ENCODE measurements at regions not wholly inside any gene's neighbourhood (a gene's known extent, or its start where the extent isn't known, plus 50 kb on each side); places are given as distances from the start of the nearest gene placed in this dataset.
"Not testable (repeated sequence)": the region's sequence is repeated elsewhere in the genome, so short reads cannot be mapped to it uniquely, and the experiment has no call there.

DNA sequence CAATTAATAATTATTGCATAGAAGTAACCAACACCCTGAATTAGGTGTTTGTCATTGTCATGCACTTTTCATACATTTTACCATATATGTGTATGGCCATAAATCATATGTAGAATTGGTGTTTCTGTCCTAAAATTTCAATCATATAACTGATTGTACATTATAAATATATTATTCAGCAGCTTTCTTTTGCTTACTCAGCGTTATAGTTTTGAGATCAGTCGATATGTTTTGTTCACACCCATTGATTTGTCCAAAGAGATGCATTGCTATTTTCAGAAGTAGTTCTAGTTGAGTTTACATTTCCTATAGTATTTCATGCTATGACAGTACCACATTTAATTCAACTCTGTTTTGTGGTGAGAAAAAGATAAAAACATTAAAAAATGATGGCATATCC lies 50.5 kb upstream of the PARP4 start:
- TF ChIP-seq, protein P1, sequence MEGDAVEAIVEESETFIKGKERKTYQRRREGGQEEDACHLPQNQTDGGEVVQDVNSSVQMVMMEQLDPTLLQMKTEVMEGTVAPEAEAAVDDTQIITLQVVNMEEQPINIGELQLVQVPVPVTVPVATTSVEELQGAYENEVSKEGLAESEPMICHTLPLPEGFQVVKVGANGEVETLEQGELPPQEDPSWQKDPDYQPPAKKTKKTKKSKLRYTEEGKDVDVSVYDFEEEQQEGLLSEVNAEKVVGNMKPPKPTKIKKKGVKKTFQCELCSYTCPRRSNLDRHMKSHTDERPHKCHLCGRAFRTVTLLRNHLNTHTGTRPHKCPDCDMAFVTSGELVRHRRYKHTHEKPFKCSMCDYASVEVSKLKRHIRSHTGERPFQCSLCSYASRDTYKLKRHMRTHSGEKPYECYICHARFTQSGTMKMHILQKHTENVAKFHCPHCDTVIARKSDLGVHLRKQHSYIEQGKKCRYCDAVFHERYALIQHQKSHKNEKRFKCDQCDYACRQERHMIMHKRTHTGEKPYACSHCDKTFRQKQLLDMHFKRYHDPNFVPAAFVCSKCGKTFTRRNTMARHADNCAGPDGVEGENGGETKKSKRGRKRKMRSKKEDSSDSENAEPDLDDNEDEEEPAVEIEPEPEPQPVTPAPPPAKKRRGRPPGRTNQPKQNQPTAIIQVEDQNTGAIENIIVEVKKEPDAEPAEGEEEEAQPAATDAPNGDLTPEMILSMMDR (IDR thresholded peaks at IDR 0.05; ENCODE audit: borderline replicate concordance, insufficient read depth, low read depth, low read length): no peak
- H3K4me3 ChIP-seq (ENCODE audit: low read depth, low read length): no peak overlapping the region

DNA sequence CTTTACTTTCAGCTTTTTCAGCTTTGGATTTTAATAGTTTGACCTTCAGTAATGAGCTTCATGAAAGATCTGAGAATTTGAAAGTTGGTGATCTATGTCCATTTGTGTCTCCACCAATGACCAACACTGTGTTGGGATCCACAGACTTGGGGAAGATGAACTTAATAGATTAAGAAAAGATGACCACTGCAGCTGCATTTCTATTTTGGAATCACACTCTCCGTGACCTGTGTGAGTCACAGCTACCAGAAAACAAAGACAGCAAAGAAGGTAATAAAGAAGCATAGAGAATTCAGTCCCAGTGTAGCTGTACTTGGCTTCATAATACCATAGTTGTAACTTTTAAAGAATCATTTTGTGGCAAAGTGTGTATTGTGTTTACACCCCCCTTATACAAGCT lies 51.4 kb upstream of the PARP4 start:
- not testable (repeated sequence) for H3K4me3 ChIP-seq (ENCODE audit: low read depth, low read length)

DNA sequence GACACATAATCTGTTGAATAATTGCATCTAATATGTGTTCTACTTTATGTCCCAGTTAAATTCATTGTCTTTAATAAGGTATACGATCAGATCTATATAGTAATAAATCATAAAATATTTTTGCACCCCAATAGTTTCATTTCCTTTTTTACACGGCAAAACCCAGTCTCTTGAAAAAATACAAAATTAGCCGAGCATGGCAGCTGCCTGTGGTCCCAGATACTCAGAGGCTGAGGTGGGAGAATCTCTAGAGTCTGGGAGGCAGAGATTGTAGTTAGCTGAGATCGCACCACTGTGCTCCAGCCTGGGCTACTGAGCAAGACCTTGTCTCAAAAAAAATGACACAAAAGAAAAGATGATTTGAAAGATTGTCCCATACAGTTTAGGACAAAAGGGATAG lies 52.3 kb upstream of the PARP4 start:
- TF ChIP-seq, protein P1 (IDR thresholded peaks at IDR 0.05; ENCODE audit: borderline replicate concordance, insufficient read depth, low read depth, low read length): no peak
- no peak overlapping the region for H3K4me3 ChIP-seq (ENCODE audit: low read depth, low read length)

DNA sequence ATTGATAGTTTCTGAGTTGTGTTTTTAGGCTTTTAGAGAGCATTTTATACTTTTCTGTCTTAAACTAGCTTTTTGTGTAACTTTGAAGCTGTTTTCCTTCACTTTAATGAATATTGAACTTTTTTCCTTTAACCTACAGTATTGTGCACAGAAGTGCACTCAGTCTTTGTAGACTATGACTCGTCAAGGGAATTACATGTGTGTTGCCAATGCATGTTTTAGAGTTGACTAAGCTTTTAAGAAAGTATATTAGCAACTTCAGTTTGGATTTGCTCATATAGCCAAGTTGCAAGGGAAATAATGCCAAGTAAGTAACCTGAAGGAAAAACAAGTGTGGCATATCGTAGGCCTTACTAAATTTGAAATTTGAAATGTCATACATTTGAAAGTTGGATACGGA lies 55.0 kb upstream of the PARP4 start:
- H3K4me3 ChIP-seq (ENCODE audit: low read depth, low read length): not testable (repeated sequence)

DNA sequence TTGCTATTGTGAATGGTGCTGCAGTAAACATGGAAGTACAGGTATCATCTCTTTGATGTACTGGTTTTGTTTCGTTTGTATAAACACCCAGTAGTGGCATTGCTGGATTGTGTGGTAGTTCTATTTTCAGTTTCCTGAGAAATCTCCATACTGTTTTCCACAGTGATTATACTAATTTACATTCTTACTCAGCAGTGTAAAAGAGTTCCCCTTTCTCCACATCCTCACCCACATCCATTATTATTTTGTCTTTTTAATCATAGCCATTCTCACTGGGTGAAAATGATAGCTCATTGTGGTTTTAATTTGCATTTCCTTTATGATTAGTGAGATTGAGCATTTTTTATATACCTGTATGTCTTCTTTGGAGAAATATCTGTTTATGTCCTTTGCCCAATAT lies 62.3 kb upstream of the PARP4 start:
- H3K4me3 ChIP-seq (ENCODE audit: low read depth, low read length): no peak overlapping the region
- TF ChIP-seq, protein P1 (IDR thresholded peaks at IDR 0.05; ENCODE audit: borderline replicate concordance, insufficient read depth, low read depth, low read length): no peak

DNA sequence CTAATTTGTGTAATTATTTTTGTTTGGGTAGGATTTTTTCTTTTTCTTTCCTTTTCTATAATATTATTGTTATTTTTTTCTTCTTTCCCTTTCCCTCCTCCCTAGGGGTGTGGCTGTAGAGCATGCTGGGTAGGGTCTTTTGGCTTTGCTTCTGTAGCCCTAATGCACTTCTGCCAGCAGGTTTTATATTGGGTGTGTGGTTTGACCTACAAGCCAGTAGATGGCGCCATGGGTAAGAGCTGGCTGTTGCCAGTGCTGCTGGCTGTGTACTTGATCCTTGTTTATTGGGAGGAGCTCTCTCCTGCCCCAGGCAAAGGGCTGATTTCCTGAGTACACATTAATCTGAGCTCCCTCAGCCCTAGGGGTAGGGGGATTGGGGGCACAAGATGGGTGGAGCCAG lies 67.7 kb upstream of the PARP4 start:
- TF ChIP-seq, protein P1 (IDR thresholded peaks at IDR 0.05; ENCODE audit: borderline replicate concordance, insufficient read depth, low read depth, low read length): peak; percentile 28; the same call in 1 of the 2 replicates

DNA sequence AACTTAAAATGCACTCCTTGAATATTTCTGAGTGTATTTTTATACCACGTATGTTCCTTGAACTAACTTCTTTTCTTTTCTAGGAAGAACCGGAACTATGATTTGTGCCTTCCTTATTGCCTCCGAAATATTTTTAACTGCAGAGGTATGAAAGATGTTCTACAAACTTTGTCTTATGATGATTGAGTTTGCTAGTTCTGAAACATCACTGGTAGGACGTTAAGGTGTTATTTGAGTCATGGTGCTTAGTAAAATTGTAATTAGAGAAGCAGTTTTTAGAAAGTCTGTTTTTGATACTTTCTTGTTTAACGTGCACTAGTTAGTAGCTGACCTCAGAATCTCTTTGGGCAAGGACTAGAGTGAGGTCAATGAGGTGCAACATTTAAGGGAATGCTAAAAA lies 69.0 kb upstream of the PARP4 start:
- not testable (repeated sequence) for H3K4me3 ChIP-seq (ENCODE audit: low read depth, low read length)

More for the DNA sequence above, 67.7 kb upstream of the PARP4 start:
- H3K4me3 ChIP-seq (ENCODE audit: low read depth, low read length): not testable (repeated sequence)

DNA sequence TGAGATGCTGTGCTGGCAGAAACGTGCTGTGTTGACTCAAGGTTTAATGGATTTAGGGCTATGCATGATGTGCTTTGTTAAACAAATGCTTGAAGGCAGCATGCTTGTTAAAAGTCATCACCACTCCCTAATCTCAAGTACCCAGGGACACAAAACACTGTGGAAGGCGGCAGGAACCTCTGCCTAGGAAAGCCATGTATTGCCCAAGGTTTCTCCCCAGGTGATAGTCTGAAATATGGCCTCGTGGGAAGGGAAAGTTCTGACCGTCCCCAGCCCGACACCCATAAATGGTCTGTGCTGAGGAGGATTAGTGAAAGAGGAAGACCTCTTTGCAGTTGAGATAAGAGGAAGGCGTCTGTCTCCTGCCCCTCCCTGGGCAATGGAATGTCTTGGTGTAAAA lies 79.1 kb upstream of the PARP4 start:
- not testable (repeated sequence) for H3K4me3 ChIP-seq (ENCODE audit: low read depth, low read length)

DNA sequence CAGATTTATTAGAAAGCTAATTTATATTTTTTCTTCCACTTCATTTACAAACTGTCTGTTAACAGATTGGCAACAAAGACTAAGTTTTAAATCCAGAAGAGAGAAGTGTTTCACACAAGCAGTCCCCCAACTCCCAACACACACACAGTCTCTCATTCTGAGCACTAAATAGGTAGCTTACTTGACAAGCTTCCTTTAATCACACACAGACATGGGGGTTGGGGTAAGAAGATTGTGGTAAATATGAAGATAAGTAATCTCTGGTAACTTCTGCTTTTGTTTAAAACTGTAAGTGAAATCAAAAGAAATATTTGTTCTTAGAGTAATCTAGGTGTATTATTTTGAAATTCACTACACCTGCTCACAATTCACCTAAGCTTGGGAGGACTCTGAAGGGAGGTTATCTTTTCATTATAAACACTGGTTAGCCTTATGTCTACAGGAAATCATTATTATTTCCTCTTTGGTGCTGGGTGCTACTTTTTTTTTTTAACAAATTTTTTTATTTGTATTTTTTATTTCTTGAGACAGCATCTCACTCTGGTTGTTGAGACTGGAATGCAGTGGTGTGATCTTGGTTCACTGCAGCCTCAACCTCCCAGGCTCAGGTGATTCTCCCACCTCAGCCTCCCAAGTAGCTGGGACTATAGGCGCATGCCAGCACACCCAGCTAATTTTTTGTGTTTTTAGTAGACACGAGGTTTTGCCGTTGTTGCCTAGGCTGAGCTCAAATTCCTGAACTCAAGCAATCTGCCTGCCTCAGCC lies 82.1 kb upstream of the ATP12A start:
- not testable (repeated sequence) for H3K4me3 ChIP-seq (ENCODE audit: low read depth, low read length)

DNA sequence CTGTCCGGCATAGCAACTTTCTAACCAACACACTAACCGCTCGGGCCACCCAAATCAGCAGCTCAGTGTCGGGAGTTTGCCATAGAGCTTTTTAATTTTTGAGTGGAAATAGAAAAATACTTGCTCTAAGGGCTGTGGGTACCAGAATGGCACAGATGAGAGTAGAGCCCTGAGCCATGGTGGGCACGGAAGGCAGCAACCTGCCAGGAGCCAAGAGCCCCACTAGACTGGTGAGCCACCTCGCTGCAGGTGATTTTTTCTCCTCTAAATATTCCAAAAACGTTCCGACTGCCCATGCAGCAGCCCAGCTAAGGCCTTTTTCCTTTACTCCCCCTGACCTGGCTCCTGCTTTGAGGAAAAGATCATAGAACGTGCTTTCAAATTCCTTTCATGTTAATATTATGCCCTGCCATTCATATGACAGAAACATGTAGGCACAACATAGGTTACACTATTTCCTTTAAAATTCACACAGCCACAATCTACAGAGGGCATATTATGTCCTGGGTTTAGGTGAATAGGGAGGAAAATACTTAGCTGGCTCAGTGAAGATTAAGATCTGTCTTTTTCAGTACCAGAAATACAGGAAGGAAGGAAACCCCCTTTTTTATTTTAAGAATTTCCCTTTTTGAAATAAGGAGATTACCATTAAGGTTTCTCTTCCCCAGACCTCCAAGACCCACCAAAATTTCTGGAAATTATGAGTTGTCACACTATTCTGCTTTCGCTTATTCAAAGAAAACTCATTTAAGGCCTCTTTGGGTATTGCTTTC lies 81.0 kb upstream of the ATP12A start:
- H3K4me3 ChIP-seq (ENCODE audit: low read depth, low read length): not testable (repeated sequence)
